Immature natural killer cell (primary cell): ENCODE measurements at regions not wholly inside any gene's neighbourhood (a gene's known extent, or its start where the extent isn't known, plus 50 kb on each side); places are given as distances from the start of the nearest gene placed in this dataset.

Experiments used
- DNase-seq, 3 donors: peaks; one replicate each; pipeline ENCODE4 v3.0.0; 2022; ENCODE audit warnings: mixed read lengths in 1 of 3
- H3K27ac Mint-ChIP-seq, 6 donors: one replicate each; pipeline ENCODE4 v1.8.0; 2020; ENCODE audit warnings: mixed read lengths in 6 of 6, mild to moderate bottlenecking in 5 of 6, inconsistent platforms in 4 of 6, moderate library complexity in 3 of 6
- H3K27me3 Mint-ChIP-seq, 3 donors: one replicate each; pipeline ENCODE4 v1.8.0; 2020 to 2021; ENCODE audit warnings: low read depth in 3 of 3, mild to moderate bottlenecking in 3 of 3, mixed read lengths in 3 of 3, moderate library complexity in 3 of 3, inconsistent platforms in 1 of 3
- H3K36me3 Mint-ChIP-seq, 3 donors: one replicate each; pipeline ENCODE4 v1.8.0; 2020; ENCODE audit warnings: mixed read lengths in 3 of 3, inconsistent platforms in 2 of 3, mild to moderate bottlenecking in 2 of 3
- H3K4me1 Mint-ChIP-seq, 2 donors: one replicate each; pipeline ENCODE4 v1.8.0; 2020; ENCODE audit warnings: inconsistent platforms in 2 of 2, mild to moderate bottlenecking in 2 of 2, mixed read lengths in 2 of 2, moderate library complexity in 1 of 2
- H3K4me3 Mint-ChIP-seq, 5 donors: one replicate each; pipeline ENCODE4 v1.8.0; 2020; ENCODE audit warnings: mild to moderate bottlenecking in 5 of 5, mixed read lengths in 5 of 5, inconsistent platforms in 3 of 5, moderate library complexity in 3 of 5
- H3K9me3 Mint-ChIP-seq, 6 donors: one replicate each; pipeline ENCODE4 v1.8.0; 2020; ENCODE audit warnings: mild to moderate bottlenecking in 6 of 6, mixed read lengths in 6 of 6, inconsistent platforms in 4 of 6, moderate library complexity in 3 of 6

GRCh38 chr11:130603335-130603906 lies 155.0 kb downstream of the ADAMTS15 start:
- Mint-ChIP-seq H3K36me3 (no peaks in the 10 kb centered on the region), H3K9me3 (no peaks in the 10 kb centered on the region), H3K4me3 (no peak overlapping the region), H3K4me1 (no peaks in the 10 kb centered on the region), H3K27me3 (peaks cover 2 to 5% (median 5%) of the 10 kb centered on the region in 3 donors), H3K27ac (no peak overlapping the region)
- DNase-seq, result no peak

GRCh38 chr11:130604606-130605005 lies 156.2 kb downstream of the ADAMTS15 start:
- Mint-ChIP-seq H3K27me3 (peaks cover 2 to 5% (median 5%) of the 10 kb centered on the region in 3 donors), H3K4me1 (no peaks in the 10 kb centered on the region), H3K27ac (no peak overlapping the region), H3K36me3 (no peaks in the 10 kb centered on the region), H3K9me3 (no peaks in the 10 kb centered on the region), H3K4me3 (no peak overlapping the region)
- no peak for DNase-seq

DNA sequence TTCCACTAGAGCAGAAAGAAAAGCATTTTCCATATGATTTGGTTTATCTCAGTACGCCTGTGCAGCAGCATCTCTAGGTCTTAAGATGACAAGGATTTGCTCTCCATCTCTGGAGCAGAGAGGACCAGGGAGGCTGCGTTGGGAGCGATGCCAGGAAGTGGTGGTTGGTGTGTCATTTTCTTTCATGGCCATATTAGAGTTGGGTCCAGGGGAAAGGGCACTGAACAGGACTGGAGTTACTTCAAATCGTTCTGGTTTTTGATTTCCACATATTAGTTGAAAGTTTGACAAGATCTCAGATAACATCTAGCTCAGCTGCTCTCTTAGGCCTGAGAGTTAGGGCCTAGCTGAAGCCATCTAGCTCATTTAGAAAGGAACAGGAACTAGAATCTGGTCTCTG lies 157.7 kb downstream of the ADAMTS15 start:
- Mint-ChIP-seq H3K4me1 (no peaks in the 10 kb centered on the region), H3K27ac (no peak overlapping the region)

DNA sequence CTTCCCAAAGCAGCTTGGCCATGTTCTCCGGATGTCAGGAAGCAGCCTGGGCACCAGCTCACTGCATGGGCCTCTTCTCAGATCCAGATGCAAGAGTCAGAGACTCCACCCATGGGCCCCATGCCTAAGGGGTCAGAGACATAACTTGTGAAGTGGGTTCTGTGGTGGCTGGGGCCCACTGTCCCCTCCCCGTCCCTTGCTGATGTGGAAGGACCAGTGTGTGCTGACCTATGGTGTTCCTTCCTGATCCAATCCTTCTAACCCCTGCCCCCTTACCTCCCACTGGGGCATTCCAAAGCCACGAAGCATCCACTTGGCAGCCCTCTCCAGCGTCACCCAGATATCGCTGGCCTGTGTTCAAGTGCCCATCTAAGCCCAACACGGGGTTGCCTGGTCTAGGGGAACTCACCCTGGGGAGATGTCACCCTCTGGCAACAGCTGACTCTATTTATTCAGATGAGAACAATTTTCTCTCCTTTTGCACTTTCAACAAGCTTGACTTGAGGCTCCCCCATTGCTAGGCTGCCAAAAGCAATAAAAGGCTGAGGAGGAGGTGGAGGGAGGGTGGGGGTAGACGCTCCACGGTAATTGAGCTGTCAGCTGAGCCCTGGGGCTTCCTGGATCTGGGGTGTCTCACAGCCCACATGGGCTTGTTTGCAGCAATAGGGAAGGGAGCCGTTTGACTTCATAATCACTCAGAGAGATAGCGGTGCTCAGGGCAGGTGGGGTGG lies 158.5 kb downstream of the ADAMTS15 start:
- H3K27me3 Mint-ChIP-seq, result peaks cover 0 to 5% (median 3%) of the 10 kb centered on the region in 3 donors
- H3K9me3 Mint-ChIP-seq, result no peaks in the 10 kb centered on the region
- no peak overlapping the region for H3K4me3 Mint-ChIP-seq
- H3K36me3 Mint-ChIP-seq, result no peaks in the 10 kb centered on the region
- no peaks in the 10 kb centered on the region for H3K4me1 Mint-ChIP-seq
- DNase-seq, result no peak
- H3K27ac Mint-ChIP-seq, result no peak overlapping the region

More for the DNA sequence above, 157.7 kb downstream of the ADAMTS15 start:
- Mint-ChIP-seq H3K36me3 (no peaks in the 10 kb centered on the region), H3K27me3 (peaks cover 1 to 5% (median 3%) of the 10 kb centered on the region in 3 donors), H3K9me3 (no peaks in the 10 kb centered on the region), H3K4me3 (no peak overlapping the region)
- DNase-seq, result no peak

- DNase-seq, result no peak
- H3K36me3 Mint-ChIP-seq, result no peaks in the 10 kb centered on the region
- no peak overlapping the region for H3K27ac Mint-ChIP-seq
- no peaks in the 10 kb centered on the region for H3K4me1 Mint-ChIP-seq
- H3K27me3 Mint-ChIP-seq, result peaks cover 0 to 5% (median 3%) of the 10 kb centered on the region in 3 donors
- no peak overlapping the region for H3K4me3 Mint-ChIP-seq
- no peaks in the 10 kb centered on the region for H3K9me3 Mint-ChIP-seq
Observed at GRCh38 chr11:130608287-130608686, 159.8 kb downstream of the ADAMTS15 start.

GRCh38 chr11:130609121-130610035 lies 160.9 kb downstream of the ADAMTS15 start:
- H3K27ac Mint-ChIP-seq, result no peak overlapping the region
- no peak for DNase-seq
- H3K4me1 Mint-ChIP-seq, result no peaks in the 10 kb centered on the region
- no peaks in the 10 kb centered on the region for H3K9me3 Mint-ChIP-seq
- peaks cover 0 to 5% (median 3%) of the 10 kb centered on the region in 3 donors for H3K27me3 Mint-ChIP-seq
- H3K36me3 Mint-ChIP-seq, result no peaks in the 10 kb centered on the region
- H3K4me3 Mint-ChIP-seq, result no peak overlapping the region

- H3K27ac Mint-ChIP-seq, result no peak overlapping the region
- H3K4me3 Mint-ChIP-seq, result no peak overlapping the region
- no peaks in the 10 kb centered on the region for H3K4me1 Mint-ChIP-seq
- no peak for DNase-seq
- no peaks in the 10 kb centered on the region for H3K36me3 Mint-ChIP-seq
- H3K9me3 Mint-ChIP-seq, result no peaks in the 10 kb centered on the region
- peaks cover 0 to 3% (median 2%) of the 10 kb centered on the region in 3 donors for H3K27me3 Mint-ChIP-seq
Observed at GRCh38 chr11:130611791-130612251, 163.4 kb downstream of the ADAMTS15 start.

- no peaks in the 10 kb centered on the region for H3K4me1 Mint-ChIP-seq
- no peaks in the 10 kb centered on the region for H3K36me3 Mint-ChIP-seq
- peaks cover 0 to 3% (median 0%) of the 10 kb centered on the region in 3 donors for H3K27me3 Mint-ChIP-seq
Observed at GRCh38 chr11:130612291-130612851, 163.9 kb downstream of the ADAMTS15 start.

GRCh38 chr11:130613396-130613795 lies 165.0 kb downstream of the ADAMTS15 start:
- Mint-ChIP-seq H3K27ac (no peak overlapping the region), H3K4me1 (no peaks in the 10 kb centered on the region), H3K36me3 (no peaks in the 10 kb centered on the region), H3K27me3 (no peaks in the 10 kb centered on the region), H3K9me3 (no peaks in the 10 kb centered on the region), H3K4me3 (no peak overlapping the region)
- DNase-seq, result no peak

More at GRCh38 chr11:130612291-130612851, 163.9 kb downstream of the ADAMTS15 start:
- H3K4me3 Mint-ChIP-seq, result no peak overlapping the region
- H3K9me3 Mint-ChIP-seq, result no peaks in the 10 kb centered on the region
- no peak for DNase-seq
- no peak overlapping the region for H3K27ac Mint-ChIP-seq

- no peaks in the 10 kb centered on the region for H3K4me1 Mint-ChIP-seq
- no peak overlapping the region for H3K4me3 Mint-ChIP-seq
Observed at GRCh38 chr11:130614591-130614990, 166.1 kb downstream of the ADAMTS15 start.

DNA sequence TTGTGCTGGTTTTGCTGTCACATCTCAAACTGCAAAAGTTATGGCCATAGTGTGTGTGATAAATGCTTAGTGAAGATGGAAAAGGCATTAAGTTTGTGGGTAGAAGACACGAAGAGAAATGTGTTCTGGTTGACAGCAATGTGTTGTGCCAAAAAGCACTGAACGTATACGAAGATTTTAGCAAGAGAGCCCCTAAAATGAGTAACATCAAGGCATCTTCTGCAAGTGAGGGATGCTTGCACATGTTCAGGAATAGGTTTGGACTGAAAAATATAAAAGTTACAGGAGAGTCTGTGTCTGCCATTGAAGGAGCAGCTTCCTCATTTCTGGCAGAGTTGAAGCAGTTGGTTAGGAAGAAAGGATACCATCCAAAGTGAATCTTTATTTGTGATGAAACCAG lies 167.1 kb downstream of the ADAMTS15 start:
- H3K9me3 Mint-ChIP-seq, result no peaks in the 10 kb centered on the region
- H3K4me3 Mint-ChIP-seq, result no peak overlapping the region
- peaks cover 0 to 5% (median 2%) of the 10 kb centered on the region in 3 donors for H3K27me3 Mint-ChIP-seq
- no peak overlapping the region for H3K27ac Mint-ChIP-seq
- no peaks in the 10 kb centered on the region for H3K36me3 Mint-ChIP-seq
- no peaks in the 10 kb centered on the region for H3K4me1 Mint-ChIP-seq
- no peak for DNase-seq

More at GRCh38 chr11:130614591-130614990, 166.1 kb downstream of the ADAMTS15 start:
- no peaks in the 10 kb centered on the region for H3K9me3 Mint-ChIP-seq
- no peak for DNase-seq
- H3K27ac Mint-ChIP-seq, result no peak overlapping the region
- H3K27me3 Mint-ChIP-seq, result peaks cover 0 to 1% (median 0%) of the 10 kb centered on the region in 3 donors
- H3K36me3 Mint-ChIP-seq, result no peaks in the 10 kb centered on the region

DNA sequence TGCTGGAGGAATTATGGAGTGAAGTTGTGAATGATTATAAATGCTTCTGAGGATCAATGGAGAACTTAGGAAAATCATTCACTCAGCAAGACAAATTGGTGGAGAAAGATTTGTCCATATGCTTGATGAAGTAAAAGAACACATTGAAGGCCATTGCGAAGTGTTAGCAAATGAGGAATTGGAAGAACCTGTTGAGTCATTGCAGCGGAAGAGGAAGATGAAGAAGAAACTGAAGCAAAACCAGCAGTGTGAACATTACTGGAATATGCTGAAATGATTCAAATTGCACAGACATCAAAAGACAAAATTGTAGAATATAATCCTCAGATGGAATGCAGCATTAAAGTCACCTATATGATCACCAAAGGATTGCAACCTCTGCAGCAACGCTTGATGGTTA lies 168.1 kb downstream of the ADAMTS15 start:
- Mint-ChIP-seq H3K36me3 (no peaks in the 10 kb centered on the region), H3K27me3 (peaks cover 0 to 5% (median 2%) of the 10 kb centered on the region in 3 donors), H3K4me3 (no peak overlapping the region), H3K4me1 (no peaks in the 10 kb centered on the region), H3K9me3 (no peaks in the 10 kb centered on the region), H3K27ac (no peak overlapping the region)
- DNase-seq, result no peak

GRCh38 chr11:130617001-130617400 lies 168.6 kb downstream of the ADAMTS15 start:
- H3K27me3 Mint-ChIP-seq, result peaks cover 0 to 5% (median 2%) of the 10 kb centered on the region in 3 donors
- H3K27ac Mint-ChIP-seq, result no peak overlapping the region
- H3K36me3 Mint-ChIP-seq, result no peaks in the 10 kb centered on the region
- H3K4me3 Mint-ChIP-seq, result no peak overlapping the region
- no peak for DNase-seq
- no peaks in the 10 kb centered on the region for H3K9me3 Mint-ChIP-seq
- H3K4me1 Mint-ChIP-seq, result no peaks in the 10 kb centered on the region
